ENCODE measurements at regions not wholly inside any gene's neighbourhood (a gene's known extent, or its start where the extent isn't known, plus 50 kb on each side); places are given as distances from the start of the nearest gene placed in this dataset.
A peak's percentile ranks its signal among the peaks of the same experiment; 100 is the strongest.

GRCh38 chr4:74670583-74670982 is 123.7 kb downstream of the BTC start:
- no peaks in the 10 kb centered on the region for H3K27me3 ChIP-seq
- WGBS, 2 donors, result 82 to 86% methylated on average over 1 of the region's 1 CpG

GRCh38 chr4:74671080-74671698 is 123.1 kb downstream of the BTC start:
- 3 to 4% methylated on average over 2 of the region's 2 CpGs for WGBS, 2 donors
- TF ChIP-seq CTCF (IDR thresholded peaks at IDR 0.05) (peak in 4 of 5 experiments; percentile 11 to 37 (median 30)), EP300 (IDR thresholded peaks at IDR 0.05) (no peak)
- no peak for DNase-seq (ENCODE audit: low spot score in 2 of 2)
- no peak overlapping the region for H3K4me3 ChIP-seq
- no peaks in the 10 kb centered on the region for H3K4me1 ChIP-seq
- no peaks in the 10 kb centered on the region for H3K27me3 ChIP-seq
- H3K9me3 ChIP-seq, result no peaks in the 10 kb centered on the region
- H3K27ac ChIP-seq, result no peak overlapping the region
- H3K36me3 ChIP-seq, result no peaks in the 10 kb centered on the region

More at GRCh38 chr4:74670583-74670982, 123.7 kb downstream of the BTC start:
- no peak for DNase-seq (ENCODE audit: low spot score in 2 of 2)
- H3K36me3 ChIP-seq, result no peaks in the 10 kb centered on the region
- H3K9me3 ChIP-seq, result no peaks in the 10 kb centered on the region
- TF ChIP-seq POLR2A (IDR thresholded peaks at IDR 0.05), result no peak
- TF ChIP-seq EP300 (IDR thresholded peaks at IDR 0.05), result no peak
- TF ChIP-seq CTCF (IDR thresholded peaks at IDR 0.05), result no peak
- no peaks in the 10 kb centered on the region for H3K4me1 ChIP-seq
- no peak overlapping the region for H3K4me3 ChIP-seq
- H3K27ac ChIP-seq, result no peak overlapping the region

GRCh38 chr4:74674750-74675149 is 119.6 kb downstream of the BTC start:
- Histone ChIP-seq H3K27me3 (no peaks in the 10 kb centered on the region), H3K9me3 (peaks cover 0 to 3% (median 0%) of the 10 kb centered on the region in 4 donors), H3K4me3 (no peak overlapping the region), H3K36me3 (no peaks in the 10 kb centered on the region), H3K27ac (no peak overlapping the region), H3K4me1 (no peaks in the 10 kb centered on the region)
- DNase-seq (ENCODE audit: low spot score in 2 of 2), result no peak
- WGBS, 2 donors, result 53 to 67% methylated on average over 1 of the region's 1 CpG
- TF ChIP-seq CTCF (IDR thresholded peaks at IDR 0.05) (no peak), EP300 (IDR thresholded peaks at IDR 0.05) (no peak), POLR2A (IDR thresholded peaks at IDR 0.05) (no peak)

- no peaks in the 10 kb centered on the region for H3K36me3 ChIP-seq
- 19 to 20% methylated on average over 5 of the region's 5 CpGs for WGBS, 2 donors
- H3K4me1 ChIP-seq, result no peaks in the 10 kb centered on the region
- no peak overlapping the region for H3K27ac ChIP-seq
- DNase-seq (ENCODE audit: low spot score in 2 of 2), result peak in 1 of 2 donors; percentile 33
- TF ChIP-seq CTCF (IDR thresholded peaks at IDR 0.05) (peak; percentile 44 to 65 (median 52)), POLR2A (IDR thresholded peaks at IDR 0.05) (no peak), EP300 (IDR thresholded peaks at IDR 0.05) (no peak)
- peaks cover 0 to 3% (median 0%) of the 10 kb centered on the region in 4 donors for H3K9me3 ChIP-seq
- no peak overlapping the region for H3K4me3 ChIP-seq
- H3K27me3 ChIP-seq, result no peaks in the 10 kb centered on the region
Observed at GRCh38 chr4:74675673-74676279, 118.5 kb downstream of the BTC start.

- Histone ChIP-seq H3K27me3 (no peaks in the 10 kb centered on the region), H3K9me3 (peaks cover 0 to 3% (median 0%) of the 10 kb centered on the region in 4 donors), H3K36me3 (no peaks in the 10 kb centered on the region), H3K4me3 (no peak overlapping the region), H3K27ac (no peak overlapping the region), H3K4me1 (no peaks in the 10 kb centered on the region)
- TF ChIP-seq EP300 (IDR thresholded peaks at IDR 0.05) (no peak), CTCF (IDR thresholded peaks at IDR 0.05) (no peak), POLR2A (IDR thresholded peaks at IDR 0.05) (no peak)
- 60 to 61% methylated on average over 2 of the region's 2 CpGs for WGBS, 2 donors
- no peak for DNase-seq (ENCODE audit: low spot score in 2 of 2)
Observed at GRCh38 chr4:74682567-74683359, 111.6 kb downstream of the BTC start.
